SU-DHL-6 (cell line): ENCODE measurements at regions not wholly inside any gene's neighbourhood (a gene's known extent, or its start where the extent isn't known, plus 50 kb on each side); places are given as distances from the start of the nearest gene placed in this dataset.

ENCODE experiments used
- H2AFZ ChIP-seq: fragments of 200-600 bp; sonication (generic); 2 replicates; pipeline ENCODE4 v1.6.1; 2014; ENCODE audit warnings: low read depth, mild to moderate bottlenecking, moderate library complexity, mixed read lengths, antibody characterized with exemption, low read length; ENCODE audit not compliant: severe bottlenecking
- H3F3A ChIP-seq: fragments of 200-600 bp; shearing (Covaris generic); 2 replicates; pipeline ENCODE4 v1.6.0; 2016; ENCODE audit warnings: antibody characterized with exemption, mild to moderate bottlenecking; ENCODE audit not compliant: insufficient read depth
- H3K27ac ChIP-seq: fragments of 200-600 bp; sonication (generic); 2 replicates; pipeline ENCODE4 v1.5.1; 2016; ENCODE audit warnings: low read depth, mild to moderate bottlenecking, low read length, moderate library complexity, mixed read lengths
- H3K27me3 ChIP-seq: fragments of 200-600 bp; sonication (generic), shearing (Covaris generic); 2 replicates; pipeline ENCODE4 v1.6.0; 2014; ENCODE audit warnings: mild to moderate bottlenecking, low read length
- H3K36me3 ChIP-seq: fragments of 200-600 bp; sonication (generic); 2 replicates; pipeline ENCODE4 v1.6.1; 2014; ENCODE audit warnings: mild to moderate bottlenecking, low read length, mixed read lengths
- H3K4me2 ChIP-seq: fragments of 300-600, 200-600 bp; shearing (Covaris generic), sonication (generic); 2 replicates; pipeline ENCODE4 v1.6.0; 2014; ENCODE audit warnings: low read length, low read depth, mild to moderate bottlenecking; ENCODE audit not compliant: poor library complexity, severe bottlenecking
- H3K4me3 ChIP-seq: fragments of 200-600 bp; sonication (generic); 2 replicates; pipeline ENCODE4 v1.5.1; 2014; ENCODE audit warnings: antibody characterized with exemption, low read length, mild to moderate bottlenecking, mixed read lengths; ENCODE audit not compliant: insufficient read depth, poor library complexity, severe bottlenecking
- H3K79me2 ChIP-seq: fragments of 200-600 bp; sonication (generic); 2 replicates; pipeline ENCODE4 v1.6.1; 2014; ENCODE audit warnings: mild to moderate bottlenecking, low read length, moderate library complexity; ENCODE audit not compliant: insufficient read depth
- H3K9ac ChIP-seq: fragments of 200-600 bp; sonication (generic); 2 replicates; pipeline ENCODE4 v1.7.0; 2014; ENCODE audit warnings: mild to moderate bottlenecking, low read length
- H3K9me2 ChIP-seq: fragments of 200-600 bp; sonication (generic); replicated peaks from 2 replicates; pipeline ENCODE4 v1.6.1; 2014; ENCODE audit warnings: low read length; ENCODE audit not compliant: insufficient read depth
- H3K9me3 ChIP-seq: fragments of 200-600 bp; sonication (generic); 2 replicates; pipeline ENCODE4 v1.6.1; 2014; ENCODE audit warnings: low read length, mixed read lengths; ENCODE audit not compliant: insufficient read depth
- H4K20me1 ChIP-seq: fragments of 200-600 bp; sonication (generic); 2 replicates; pipeline ENCODE4 v1.6.1; 2014; ENCODE audit warnings: low read depth, mild to moderate bottlenecking, antibody characterized with exemption, low read length, moderate library complexity, mixed read lengths
- CTCF ChIP-seq: fragments of 200-600 bp; sonication (generic); IDR thresholded peaks from one replicate; pipeline ENCODE4 v1.5.1; 2017; ENCODE audit warnings: antibody characterized with exemption, mild to moderate bottlenecking, low read length, moderate library complexity; ENCODE audit not compliant: insufficient read depth, poor library complexity, severe bottlenecking
- EZH2phosphoT487 ChIP-seq: fragments of 200-600 bp; sonication (generic), shearing (Covaris generic); conservative IDR thresholded peaks from 2 replicates; pipeline ENCODE4 v1.6.1; 2018; ENCODE audit warnings: mild to moderate bottlenecking, antibody characterized with exemption, low read length, moderate library complexity, mixed read lengths

GRCh38 chr2:126827371-126827770, 71.3 kb upstream of the TEX51 start:
- no peaks in the 10 kb centered on the region for H3K79me2 ChIP-seq
- no peak overlapping the region for H3K9ac ChIP-seq
- H3K9me3 ChIP-seq = no peaks in the 10 kb centered on the region
- no peaks in the 10 kb centered on the region for H3K27me3 ChIP-seq
- TF ChIP-seq CTCF (no peak), EZH2phosphoT487 (no peak)
- H3K9me2 ChIP-seq = no peaks in the 10 kb centered on the region
- H3K4me3 ChIP-seq = no peak overlapping the region
- no peak overlapping the region for H3K27ac ChIP-seq
- H3F3A ChIP-seq = no peaks in the 10 kb centered on the region
- no peaks in the 10 kb centered on the region for H3K36me3 ChIP-seq
- no peak overlapping the region for H2AFZ ChIP-seq
- no peaks in the 10 kb centered on the region for H4K20me1 ChIP-seq
- no peak overlapping the region for H3K4me2 ChIP-seq

- Histone ChIP-seq H3K79me2 (no peaks in the 10 kb centered on the region), H2AFZ (no peak overlapping the region), H3K4me3 (no peak overlapping the region), H3K27ac (no peak overlapping the region), H3K4me2 (no peak overlapping the region), H3K9me2 (no peaks in the 10 kb centered on the region), H4K20me1 (no peaks in the 10 kb centered on the region), H3K27me3 (no peaks in the 10 kb centered on the region), H3K36me3 (no peaks in the 10 kb centered on the region), H3K9ac (no peak overlapping the region), H3F3A (no peaks in the 10 kb centered on the region), H3K9me3 (no peaks in the 10 kb centered on the region)
- TF ChIP-seq EZH2phosphoT487 (no peak), CTCF (no peak)
Measured at GRCh38 chr2:126828051-126828450, 70.6 kb upstream of the TEX51 start.

GRCh38 chr2:126828491-126828890, 70.2 kb upstream of the TEX51 start:
- Histone ChIP-seq H3K9me3 (no peaks in the 10 kb centered on the region), H2AFZ (no peak overlapping the region), H3K27me3 (no peaks in the 10 kb centered on the region), H3K27ac (no peak overlapping the region), H3K4me2 (no peak overlapping the region), H3F3A (no peaks in the 10 kb centered on the region), H3K4me3 (no peak overlapping the region), H3K9ac (no peak overlapping the region), H3K36me3 (no peaks in the 10 kb centered on the region), H3K79me2 (no peaks in the 10 kb centered on the region), H4K20me1 (no peaks in the 10 kb centered on the region), H3K9me2 (no peaks in the 10 kb centered on the region)
- TF ChIP-seq EZH2phosphoT487 (no peak), CTCF (no peak)
